ENCODE measurements at regions not wholly inside any gene's neighbourhood (a gene's known extent, or its start where the extent isn't known, plus 50 kb on each side); places are given as distances from the start of the nearest gene placed in this dataset.
A peak's percentile ranks its signal among the peaks of the same experiment; 100 is the strongest.
"Not testable (repeated sequence)": the region's sequence is repeated elsewhere in the genome, so short reads cannot be mapped to it uniquely, and the experiment has no call there.

GRCh38 chr3:166582236-166582635, 745.0 kb upstream of the BCHE start:
- in situ Hi-C loops (cut with HindIII; ENCODE audit: low sequenced_read_pairs) = no loop called here
- TF ChIP-seq, protein P1, sequence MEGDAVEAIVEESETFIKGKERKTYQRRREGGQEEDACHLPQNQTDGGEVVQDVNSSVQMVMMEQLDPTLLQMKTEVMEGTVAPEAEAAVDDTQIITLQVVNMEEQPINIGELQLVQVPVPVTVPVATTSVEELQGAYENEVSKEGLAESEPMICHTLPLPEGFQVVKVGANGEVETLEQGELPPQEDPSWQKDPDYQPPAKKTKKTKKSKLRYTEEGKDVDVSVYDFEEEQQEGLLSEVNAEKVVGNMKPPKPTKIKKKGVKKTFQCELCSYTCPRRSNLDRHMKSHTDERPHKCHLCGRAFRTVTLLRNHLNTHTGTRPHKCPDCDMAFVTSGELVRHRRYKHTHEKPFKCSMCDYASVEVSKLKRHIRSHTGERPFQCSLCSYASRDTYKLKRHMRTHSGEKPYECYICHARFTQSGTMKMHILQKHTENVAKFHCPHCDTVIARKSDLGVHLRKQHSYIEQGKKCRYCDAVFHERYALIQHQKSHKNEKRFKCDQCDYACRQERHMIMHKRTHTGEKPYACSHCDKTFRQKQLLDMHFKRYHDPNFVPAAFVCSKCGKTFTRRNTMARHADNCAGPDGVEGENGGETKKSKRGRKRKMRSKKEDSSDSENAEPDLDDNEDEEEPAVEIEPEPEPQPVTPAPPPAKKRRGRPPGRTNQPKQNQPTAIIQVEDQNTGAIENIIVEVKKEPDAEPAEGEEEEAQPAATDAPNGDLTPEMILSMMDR (IDR thresholded peaks at IDR 0.05; ENCODE audit: low read depth, low read length) = no peak
- no peak overlapping the region for H3K4me3 ChIP-seq (ENCODE audit: low read depth, low read length)
- DNase-seq (ENCODE audit: low read depth, low spot score) = peak; percentile 2

DNA sequence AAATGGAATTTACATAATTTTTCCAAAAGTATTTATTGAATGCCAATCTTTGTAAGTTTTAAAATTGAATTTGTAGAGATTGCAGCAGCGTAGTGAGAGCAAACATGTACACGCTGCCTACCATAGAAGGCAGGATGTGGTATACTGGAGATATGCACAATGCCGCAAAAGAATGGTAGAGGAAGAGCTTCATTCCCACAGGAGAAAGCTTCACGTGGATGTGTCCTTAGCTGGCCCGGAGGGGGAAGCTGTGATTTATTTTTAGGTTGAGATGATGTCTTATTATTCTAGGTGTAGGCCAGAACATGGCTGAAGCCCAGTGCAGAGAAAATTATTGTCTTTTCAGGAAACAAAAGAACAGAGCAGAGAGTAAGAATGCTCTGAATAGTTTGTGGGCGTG, 743.3 kb upstream of the BCHE start:
- in situ Hi-C loops (cut with HindIII; ENCODE audit: low sequenced_read_pairs) = no loop called here
- no peak overlapping the region for H3K4me3 ChIP-seq (ENCODE audit: low read depth, low read length)
- TF ChIP-seq, protein P1 (IDR thresholded peaks at IDR 0.05; ENCODE audit: low read depth, low read length) = no peak
- DNase-seq (ENCODE audit: low read depth, low spot score) = no peak

DNA sequence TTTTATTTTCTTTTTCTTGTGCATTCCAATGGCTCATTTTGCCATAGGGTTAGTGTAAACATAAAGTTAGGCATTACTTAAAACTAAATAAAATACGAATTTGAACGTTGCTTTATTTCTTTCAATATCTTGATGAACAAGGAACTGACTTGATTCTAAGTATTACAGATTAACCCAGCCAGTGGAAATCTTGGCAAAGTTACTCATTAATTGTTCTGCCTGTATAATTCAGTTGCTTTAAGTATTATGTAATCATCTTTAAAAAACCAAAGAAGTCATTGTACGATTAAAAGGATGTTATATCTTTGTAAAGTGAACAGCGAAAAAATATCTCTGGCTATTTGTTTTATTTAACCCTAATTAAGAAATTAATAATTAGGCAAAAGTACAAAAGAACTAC, 737.9 kb upstream of the BCHE start:
- in situ Hi-C loops (cut with HindIII; ENCODE audit: low sequenced_read_pairs) = no loop called here

DNA sequence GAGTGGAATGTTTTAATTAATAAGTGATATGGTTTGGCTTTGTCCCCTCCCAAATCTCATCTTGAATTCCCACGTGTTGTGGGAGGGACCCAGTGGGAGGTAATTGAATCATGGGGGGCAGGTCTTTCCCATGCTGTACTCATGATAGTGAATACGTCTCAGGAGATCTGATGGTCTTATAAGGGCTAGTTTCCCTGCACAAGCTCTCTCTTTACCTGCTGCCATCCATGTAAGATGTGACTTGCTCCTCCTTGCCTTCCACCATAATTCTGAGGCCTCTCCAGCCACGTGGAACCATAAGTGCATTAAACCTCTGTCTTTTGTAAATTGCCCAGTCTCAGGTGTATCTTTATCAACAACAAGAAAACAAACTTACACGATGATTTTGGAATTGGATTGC, 734.5 kb upstream of the BCHE start:
- DNase-seq (ENCODE audit: low read depth, low spot score); in situ Hi-C loops (cut with HindIII; ENCODE audit: low sequenced_read_pairs); H3K4me3 ChIP-seq (ENCODE audit: low read depth, low read length): not testable (repeated sequence)

More for the DNA sequence above, 737.9 kb upstream of the BCHE start:
- no peak overlapping the region for H3K4me3 ChIP-seq (ENCODE audit: low read depth, low read length)
- TF ChIP-seq, protein P1 (IDR thresholded peaks at IDR 0.05; ENCODE audit: low read depth, low read length) = no peak
- no peak for DNase-seq (ENCODE audit: low read depth, low spot score)

DNA sequence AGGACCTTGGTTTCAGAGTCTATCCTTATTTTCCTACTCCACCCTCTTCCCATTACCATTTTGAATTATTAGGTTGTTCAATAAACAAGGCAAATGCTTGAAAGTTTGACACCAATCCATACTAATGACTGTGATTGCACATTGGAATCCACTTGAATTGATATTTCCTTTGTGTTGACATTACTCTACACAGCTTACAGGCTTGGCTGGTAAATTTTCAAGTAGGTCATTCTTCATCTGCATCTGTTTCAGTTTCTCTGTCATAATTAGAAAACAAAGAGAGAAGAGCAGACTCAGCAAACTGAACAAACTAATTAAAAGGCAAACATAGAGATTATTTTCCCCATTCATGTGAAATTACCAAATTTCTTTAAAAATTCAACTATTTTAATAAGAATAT, 732.9 kb upstream of the BCHE start:
- no peak overlapping the region for H3K4me3 ChIP-seq (ENCODE audit: low read depth, low read length)
- no peak for DNase-seq (ENCODE audit: low read depth, low spot score)
- in situ Hi-C loops (cut with HindIII; ENCODE audit: low sequenced_read_pairs) = no loop called here
- TF ChIP-seq, protein P1 (IDR thresholded peaks at IDR 0.05; ENCODE audit: low read depth, low read length) = no peak

DNA sequence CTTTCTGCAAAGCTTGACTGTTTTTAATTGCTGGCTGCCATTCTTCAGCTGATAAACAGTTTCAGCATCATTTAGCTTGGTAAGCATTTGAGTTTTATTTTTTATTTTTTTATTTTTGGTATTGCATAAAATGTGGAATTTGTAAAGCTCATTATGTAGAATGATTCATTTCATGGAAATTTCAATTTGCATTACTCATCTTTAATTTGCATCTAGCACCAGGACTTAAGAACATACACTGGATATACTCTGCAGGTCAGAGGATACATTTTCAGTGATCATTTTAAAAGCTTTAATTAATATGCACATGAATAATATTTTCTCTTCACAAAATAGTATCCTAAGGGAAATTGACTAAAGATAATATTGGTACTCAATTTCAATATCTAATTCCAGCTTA, 732.4 kb upstream of the BCHE start:
- DNase-seq (ENCODE audit: low read depth, low spot score) = no peak
- in situ Hi-C loops (cut with HindIII; ENCODE audit: low sequenced_read_pairs) = no loop called here
- H3K4me3 ChIP-seq (ENCODE audit: low read depth, low read length) = no peak overlapping the region
- TF ChIP-seq, protein P1 (IDR thresholded peaks at IDR 0.05; ENCODE audit: low read depth, low read length) = no peak

- TF ChIP-seq, protein P1 (IDR thresholded peaks at IDR 0.05; ENCODE audit: low read depth, low read length) = no peak
- no peak for DNase-seq (ENCODE audit: low read depth, low spot score)
- in situ Hi-C loops (cut with HindIII; ENCODE audit: low sequenced_read_pairs) = no loop called here
- no peak overlapping the region for H3K4me3 ChIP-seq (ENCODE audit: low read depth, low read length)
Measured at GRCh38 chr3:166560253-166560652, 723.0 kb upstream of the BCHE start.

All from astrocyte of the spinal cord (primary cell).